Activated CD4-positive, alpha-beta T cell treated with anti-CD3 and anti-CD28 coated beads for 4 hours (primary cell): ENCODE measurements at regions not wholly inside any gene's neighbourhood (a gene's known extent, or its start where the extent isn't known, plus 50 kb on each side); places are given as distances from the start of the nearest gene placed in this dataset.

Experiments
- DNase-seq, 2 donors: peaks; one replicate each; pipeline ENCODE4 v3.0.0-alpha.2; 2020

DNA sequence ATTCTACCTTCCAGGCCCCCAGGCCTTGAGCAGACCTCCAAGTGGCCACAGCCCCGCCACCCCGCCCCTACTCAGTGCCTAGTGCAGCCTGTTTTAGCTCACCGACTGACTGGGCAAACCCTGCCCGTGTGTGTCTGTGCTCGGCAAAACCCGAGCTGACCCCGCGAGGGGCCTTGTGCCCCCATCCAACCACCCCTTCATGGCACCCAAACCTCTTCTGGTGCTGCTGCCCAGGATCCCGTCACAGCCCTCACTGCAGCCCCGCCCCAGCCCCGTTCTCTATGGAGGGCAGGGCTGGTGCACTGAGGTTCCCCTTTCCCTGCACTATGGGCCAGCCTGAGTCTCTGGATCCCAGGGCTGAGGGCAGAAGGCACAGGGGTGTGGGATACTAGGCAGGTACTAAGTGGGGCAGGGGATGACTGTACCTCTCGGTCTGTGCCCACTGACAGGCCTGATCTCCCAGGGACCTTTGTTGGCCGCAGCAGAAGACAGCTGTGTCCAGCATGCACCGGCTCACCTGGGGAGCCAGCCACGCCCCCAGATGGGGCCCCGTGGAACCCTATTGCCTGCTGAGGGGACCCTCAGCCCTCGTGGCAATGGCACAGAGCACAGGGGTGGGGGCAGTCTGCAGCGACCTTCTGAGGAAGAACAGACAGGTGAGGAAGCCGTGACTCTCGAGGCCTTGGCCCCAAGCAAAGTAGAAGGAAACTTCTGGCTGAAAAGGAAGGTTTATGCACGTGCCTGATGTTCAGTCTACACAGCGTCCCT lies 69.9 kb upstream of the OTOS start:
- DNase-seq = no peak

DNA sequence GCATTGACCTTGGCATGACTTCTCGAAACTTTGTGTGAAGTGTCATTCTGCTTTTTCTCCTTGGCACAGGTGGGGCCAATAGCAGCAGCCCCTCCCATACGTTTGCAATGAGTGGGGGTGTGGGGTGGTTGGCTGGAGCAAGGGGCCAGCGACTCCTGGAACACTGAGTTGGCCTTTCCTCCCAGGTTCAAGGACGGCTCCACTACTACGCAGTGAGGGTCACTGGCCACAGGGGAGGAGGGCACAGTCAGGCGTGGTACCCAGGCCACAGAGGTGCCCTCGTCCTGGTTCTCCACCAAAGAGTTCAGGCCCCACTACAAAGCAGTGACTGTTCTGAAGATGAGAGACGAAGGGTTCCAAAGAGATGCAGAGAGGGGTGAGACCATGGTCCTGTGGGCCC lies 70.6 kb upstream of the OTOS start:
- no peak for DNase-seq

DNA sequence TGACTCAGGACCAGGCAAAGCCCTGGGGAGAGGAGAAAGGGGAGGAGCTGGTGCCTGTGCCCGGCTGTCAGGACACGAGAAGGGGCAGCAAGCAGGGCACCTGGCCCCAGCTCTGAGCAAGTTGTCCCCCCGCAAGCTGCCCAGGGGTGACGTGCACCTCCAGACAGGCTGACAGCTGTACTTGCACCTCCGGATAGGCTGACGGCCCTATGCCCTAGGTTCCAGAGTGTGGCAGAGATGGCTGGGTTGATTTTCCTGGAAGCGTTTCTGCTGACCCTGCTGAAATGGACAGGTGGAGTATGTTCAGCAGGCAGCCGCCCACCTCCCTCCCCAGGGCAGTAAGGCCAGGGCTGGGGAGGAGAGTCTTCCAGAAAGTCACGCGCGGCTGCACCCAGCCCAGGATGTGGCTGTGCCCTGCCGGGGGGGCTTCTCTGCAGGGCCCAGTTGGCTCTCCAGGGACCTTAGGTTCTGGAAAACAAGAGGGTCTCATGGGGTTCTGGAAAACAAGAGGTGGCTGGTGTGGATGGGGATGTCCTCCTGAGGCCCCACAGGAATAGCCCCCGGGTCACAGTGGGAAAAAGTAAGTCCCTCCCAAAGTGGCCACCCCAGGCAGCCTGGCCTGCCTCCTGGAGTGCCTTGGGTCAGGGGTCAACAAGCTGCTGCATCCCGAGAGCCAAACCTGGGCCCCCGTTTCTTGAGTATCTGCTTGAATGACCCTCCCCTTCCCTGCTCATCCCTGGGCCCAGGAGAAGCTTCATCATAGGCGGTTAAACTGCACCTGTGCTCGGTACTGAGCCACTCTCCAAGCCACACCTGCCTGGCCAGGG lies 71.4 kb upstream of the OTOS start:
- DNase-seq = no peak

DNA sequence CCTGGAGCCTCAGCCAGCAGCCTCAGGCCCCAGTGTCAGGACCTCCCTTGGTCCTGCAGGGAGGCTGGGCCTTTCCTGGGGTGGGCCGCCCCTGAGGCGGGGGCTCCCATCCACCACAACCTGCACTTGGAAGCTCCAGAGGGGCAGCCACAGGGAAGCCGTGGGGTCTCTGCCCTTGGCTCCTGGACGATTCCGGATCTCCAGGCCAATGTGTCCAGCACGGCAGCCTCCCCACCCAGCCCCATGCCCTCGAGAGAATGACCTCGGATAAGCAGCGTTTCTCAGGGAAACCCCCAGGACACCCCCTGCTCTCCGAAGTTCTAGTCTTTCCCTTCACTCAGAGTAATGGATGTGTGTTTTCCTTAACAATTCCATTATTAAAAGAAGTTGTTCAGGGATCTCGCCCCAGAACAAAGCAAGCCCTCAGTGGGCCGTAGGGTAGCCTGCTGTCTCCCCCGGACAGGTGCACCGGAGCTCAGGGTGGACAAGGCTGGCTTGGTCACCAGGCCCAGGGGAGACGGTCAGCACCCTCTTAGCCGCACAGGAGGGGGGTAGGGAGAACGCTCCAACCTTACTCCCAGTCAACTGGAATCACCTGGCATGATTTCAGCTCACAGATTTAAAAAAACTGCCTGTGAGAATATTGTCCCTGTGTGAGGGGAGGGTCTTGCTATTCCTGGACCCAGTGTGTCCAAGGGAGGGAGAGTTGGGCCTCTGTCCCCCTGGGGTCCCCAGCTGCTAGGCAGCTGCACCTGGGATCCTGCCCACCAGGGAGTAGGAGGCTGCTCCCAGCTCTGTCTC lies 72.2 kb upstream of the OTOS start:
- no peak for DNase-seq

DNA sequence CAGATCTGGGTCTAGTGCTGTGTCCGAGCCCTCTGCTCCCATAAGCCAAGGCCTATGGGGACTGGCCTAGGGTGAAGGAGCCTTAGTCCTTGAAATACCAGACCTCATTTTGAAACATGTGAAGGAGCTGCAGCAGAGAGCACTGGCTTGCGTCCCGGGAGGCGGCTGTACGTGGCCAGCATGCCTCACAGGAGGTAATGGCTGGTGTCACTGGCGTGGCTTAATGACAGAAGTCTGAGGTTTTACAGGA lies 72.7 kb upstream of the OTOS start:
- no peak for DNase-seq

DNA sequence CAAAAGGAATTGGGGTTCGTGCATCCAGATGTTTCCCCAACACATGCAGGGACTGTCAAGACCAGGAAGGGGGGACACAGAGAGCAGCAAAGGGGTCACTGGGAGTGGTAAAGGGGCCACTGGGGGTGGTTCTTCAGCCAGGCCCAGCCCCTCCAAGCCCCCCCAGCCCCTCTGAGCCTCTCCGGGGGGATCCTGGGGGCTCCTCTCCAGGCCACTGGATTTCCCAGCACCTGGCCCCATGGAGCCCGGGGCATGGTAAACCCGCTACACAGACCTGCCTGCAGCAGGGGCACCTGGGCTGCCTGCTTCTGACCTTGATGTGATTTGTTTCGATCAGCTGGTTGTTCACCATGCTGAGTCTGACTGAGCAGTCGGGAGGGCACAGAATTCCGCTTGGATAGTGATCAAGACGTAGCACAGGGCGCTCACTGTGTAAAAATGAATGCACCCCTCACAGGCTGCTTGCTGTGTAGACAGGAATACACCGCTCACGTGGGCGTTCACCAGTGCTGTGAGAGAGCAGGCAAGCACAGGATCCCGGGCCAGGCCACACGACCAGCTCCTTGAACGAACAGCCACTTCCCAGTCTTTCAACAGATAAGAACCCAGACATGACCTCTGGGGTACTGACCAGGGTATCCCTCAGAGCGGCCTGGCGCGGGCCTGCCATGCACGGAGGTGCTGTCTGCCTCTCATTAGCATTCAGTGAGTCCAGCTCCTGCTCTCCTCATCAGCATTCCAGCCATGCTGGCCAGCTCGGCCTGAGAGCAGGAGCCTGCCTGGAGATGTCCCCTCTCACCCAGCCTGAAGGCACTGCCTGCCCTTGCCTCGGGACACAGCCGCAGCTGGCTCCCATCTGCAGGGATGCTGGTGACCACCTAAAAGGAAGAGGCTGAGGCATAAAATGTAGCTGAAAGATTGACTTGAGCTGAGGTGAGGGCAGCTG lies 73.3 kb upstream of the OTOS start:
- no peak for DNase-seq

DNA sequence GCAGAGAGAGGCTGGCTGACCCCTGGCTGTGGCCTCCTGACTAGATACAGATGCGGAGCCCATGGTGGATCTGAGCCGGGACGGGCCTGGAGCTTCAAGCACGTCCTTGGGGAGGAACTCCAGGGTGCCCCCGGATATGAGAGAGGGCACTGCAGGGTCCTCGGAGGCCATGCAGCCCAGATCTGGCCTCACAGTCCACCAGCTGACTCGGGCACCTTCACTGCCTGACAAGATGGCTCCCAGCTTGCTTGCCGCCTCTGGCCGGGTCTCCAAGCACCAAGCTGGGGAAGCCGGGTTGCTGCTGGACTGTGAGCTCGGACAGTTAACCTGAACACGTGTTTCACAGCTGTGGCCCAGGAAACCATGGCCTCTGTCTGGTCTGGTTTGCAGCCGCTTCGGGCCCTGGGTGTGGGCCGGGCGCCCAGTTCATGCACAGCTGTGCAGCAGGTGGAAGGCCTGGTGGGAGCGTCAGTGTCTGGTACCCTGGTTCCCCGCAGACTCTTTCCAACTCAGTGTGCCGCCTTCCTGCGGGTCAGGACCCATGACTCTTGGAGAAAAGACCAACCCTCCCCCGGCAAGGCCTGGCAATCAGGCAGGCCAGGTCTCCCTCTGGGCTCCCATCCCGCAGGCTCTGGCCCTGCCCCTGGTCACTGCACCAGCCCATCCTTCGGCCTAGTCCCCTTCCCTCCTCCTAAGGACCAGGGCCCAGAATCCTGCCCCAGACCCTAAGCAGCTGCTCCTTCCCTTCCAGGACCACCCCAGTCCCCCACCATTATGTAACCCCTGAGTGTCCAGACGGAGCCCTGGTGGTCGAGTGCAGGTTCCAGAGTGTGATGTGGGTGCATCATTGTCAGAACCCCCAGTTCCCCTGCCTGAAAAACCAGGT lies 74.6 kb upstream of the OTOS start:
- no peak for DNase-seq

DNA sequence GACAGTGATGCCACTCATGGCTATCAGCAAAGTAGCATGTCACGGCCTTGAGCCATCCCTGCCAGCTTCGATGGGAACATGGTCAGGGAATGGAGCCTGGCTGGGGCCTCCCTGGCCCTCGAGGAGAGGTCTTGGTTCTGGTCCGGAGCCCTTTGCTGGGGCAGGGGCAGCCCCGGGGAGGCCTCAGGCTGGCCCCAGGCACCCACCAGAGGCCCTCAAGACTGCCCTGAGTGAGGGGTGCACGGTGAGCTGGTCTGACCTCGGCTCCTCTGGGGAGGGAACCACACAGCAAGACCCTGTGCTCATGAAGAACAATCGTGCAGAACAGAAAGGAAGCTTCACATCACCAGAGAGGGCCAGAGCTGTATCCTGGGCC lies 75.2 kb upstream of the OTOS start:
- no peak for DNase-seq

DNA sequence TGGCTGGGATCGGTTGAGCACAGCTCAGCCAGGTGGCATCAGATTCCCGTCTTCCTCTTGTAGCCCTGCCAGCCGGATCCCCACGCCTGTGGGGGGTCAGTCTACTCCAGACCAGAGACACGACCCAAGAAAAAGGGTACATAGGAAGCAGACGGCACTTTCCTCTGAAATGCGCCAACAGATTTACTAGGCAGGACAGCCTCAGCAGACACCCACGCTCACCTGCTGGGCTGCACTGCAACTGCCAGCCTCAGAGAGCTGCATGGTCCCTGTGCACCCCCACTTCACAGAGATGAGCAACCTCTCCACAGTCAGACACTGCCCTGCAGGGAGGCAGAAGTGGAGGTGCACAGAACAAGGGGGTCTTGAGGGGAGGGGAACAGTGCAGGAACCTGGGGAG lies 75.7 kb upstream of the OTOS start:
- DNase-seq = no peak

DNA sequence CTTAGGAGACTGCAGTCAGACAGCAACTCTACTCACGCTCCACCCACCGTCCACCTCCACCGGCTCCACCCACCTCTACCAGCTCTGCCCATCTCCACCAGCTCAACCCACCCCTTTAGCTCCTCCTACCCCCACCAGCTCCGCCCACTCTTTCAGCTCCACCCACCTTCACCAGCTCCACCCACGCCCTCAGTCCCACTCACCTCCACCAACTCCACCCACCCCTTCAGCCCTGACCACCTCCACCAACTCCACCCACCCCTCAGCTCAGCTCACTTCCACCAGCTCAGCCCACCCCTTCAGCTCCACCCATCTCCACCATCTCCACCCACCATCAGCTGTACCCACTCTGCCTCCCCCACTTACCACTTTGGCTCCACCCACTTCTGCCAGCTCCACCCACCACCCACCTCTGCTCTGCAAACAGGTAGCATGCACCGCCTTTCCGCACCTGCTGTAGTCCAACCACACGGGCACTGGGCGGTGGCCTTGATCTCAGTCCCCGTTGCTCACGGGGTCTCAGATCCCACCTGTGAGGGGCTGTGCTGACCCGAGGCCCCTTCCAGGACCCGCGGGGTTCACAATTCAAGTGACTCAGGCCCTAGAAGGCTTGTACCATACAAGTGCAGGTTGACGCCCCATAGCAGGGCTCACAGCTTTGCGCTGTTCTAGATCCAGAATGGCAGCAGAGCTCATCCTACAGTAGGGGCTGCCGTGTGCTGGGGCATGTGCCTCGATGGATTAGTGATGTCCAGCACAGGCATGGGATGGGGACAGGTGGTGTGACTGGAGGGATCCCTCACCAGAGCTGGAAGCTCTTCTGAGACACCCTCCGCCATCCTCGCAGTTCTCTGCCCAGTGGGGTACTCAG lies 77.2 kb upstream of the OTOS start:
- peak in 1 of 2 donors; percentile 14 for DNase-seq

DNA sequence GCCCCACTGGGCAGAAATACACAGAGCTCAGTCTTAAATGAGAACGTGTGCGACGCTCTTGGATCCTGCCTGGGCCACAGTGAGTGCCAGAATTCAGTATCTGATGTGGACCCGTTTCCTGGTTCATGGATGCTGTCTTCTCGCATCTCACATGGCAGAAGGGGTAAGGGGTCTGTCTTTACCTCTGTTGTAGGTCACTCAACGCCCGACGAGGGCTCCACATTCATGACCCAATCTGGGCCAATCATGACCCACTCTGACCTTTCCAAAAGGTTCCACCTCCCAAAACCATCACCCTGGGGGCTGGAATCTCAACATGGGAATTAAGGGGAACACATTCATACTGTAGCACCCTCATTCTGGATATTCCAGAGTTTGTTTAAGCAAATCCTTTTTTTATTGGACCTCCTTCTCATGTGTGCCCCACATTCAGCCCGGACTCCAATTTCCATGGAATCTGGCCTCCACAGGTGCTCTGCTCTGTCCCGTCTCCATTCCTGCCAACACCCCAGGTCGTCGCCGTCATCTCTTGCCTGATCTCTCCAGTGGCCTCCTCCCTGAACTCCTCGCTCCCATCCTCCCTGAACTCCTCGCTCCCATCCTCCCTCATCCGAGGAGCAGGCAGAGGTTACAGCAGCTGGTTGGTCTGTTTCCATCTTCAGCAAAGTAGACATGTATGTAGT lies 78.9 kb upstream of the OTOS start:
- no peak for DNase-seq

DNA sequence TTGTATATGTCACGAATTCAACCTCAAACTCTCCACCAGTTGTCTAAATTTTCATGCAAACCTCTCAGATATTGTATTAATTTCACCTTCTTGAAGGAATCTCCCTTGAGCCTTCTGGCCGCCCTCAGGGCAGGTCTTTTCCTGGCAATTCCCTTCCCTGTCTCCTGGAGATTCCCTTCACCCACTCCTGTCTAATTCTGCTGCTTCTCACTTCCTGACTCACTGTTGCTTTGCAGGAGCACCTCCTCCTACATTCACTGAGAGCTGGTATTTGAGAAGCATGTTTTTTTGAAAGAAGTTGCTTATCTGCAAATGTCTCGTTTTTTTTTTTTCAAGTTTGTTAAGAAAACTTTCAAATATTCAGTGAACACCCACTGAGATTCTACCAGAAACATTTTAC lies 79.9 kb upstream of the OTOS start:
- no peak for DNase-seq

DNA sequence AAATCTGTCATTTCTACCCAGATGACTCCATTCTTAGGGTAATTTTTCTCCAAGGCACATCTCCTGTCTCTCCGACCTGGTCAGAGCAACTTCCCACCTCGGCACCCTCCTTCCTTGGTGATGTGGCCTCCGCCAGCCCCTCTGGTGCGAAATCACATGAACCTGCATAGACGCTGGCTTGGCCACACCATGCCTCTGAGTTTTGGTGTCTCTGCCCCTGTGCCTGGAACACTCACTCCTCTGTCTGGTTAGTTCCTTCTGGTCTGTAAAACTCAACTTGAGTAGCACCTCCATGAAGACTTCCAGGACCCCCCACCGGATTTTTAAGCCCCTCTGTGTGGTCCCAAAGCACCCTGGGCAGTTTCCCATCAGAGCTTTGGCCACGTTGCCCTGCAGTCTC lies 83.2 kb upstream of the OTOS start:
- DNase-seq = no peak

DNA sequence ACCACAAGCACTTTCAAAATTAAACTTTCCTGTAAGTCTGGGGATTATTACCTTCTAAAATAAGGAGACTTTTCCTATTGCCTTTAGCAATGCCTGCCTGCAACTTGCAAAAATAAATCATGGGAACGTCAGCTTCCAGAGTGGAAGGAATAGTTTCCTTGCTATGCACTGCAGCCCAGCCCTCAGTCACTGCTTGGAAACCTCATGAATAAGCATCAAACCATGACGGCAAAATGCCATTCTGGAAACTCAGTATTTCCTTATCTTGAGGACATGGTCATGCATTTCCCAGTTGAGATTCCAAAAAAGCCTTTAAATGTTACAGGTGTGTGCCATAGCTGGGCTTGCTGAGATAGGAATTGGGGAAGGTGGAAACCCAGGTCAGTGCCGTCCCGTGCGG lies 84.2 kb upstream of the OTOS start:
- DNase-seq = no peak

DNA sequence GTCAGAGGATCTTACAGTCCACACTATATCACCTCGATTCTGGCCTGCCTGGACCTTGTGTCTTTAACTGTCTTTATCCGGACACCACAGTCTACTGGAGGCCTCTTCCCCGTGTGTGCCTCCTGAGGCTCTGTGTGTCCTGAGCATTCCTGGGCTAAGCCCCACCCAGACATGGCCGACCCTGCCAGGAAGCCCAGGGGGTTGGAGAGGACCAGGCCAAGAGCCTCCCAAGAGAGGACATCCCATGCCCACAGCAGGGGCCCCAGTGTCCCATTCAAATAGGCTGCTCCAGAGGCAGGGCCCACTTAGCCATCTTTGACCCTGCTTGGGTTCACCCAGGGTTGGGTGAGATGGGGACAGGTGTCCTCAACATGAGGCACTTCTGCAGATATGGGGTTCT lies 84.7 kb upstream of the OTOS start:
- no peak for DNase-seq

DNA sequence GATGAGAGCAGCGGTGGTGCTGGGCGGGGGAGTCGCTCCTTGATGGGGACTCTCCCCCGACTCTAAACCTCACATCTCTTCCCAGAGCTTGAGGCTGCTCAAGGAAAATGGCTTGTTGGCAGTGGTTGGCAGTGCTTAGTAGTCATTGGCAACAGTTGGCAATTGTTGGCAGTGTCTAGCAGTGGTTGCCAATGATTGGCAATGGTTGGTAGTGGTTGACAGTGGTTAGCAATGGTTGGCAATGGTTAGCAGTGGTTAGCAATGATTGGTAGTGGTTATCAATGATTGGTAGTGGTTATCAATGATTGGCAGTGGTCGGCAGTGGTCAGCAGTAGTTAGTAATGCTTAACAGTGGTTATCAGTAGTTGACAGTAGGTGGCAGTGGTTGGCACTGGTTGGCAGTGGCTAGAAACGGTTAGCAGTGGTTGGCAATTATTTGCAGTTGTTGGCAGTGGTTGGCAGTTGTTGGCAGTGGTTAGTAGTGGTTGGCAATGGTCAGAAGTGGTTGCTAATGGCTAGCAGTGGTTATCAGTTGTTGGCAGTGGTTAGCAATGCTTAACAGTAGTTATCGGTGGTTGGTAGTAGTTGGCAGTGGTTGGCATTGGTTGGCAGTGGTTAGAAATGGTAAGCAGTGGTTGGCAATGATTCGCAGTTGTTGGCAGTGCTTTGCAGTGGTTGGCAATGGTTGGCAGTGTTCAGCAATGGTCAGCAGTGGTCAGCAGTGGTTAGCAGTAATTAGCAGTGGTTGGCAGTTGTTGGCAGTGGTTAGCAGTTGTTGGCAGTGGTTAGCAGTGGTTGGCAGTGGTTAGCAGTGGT lies 85.4 kb upstream of the OTOS start:
- DNase-seq = no peak

DNA sequence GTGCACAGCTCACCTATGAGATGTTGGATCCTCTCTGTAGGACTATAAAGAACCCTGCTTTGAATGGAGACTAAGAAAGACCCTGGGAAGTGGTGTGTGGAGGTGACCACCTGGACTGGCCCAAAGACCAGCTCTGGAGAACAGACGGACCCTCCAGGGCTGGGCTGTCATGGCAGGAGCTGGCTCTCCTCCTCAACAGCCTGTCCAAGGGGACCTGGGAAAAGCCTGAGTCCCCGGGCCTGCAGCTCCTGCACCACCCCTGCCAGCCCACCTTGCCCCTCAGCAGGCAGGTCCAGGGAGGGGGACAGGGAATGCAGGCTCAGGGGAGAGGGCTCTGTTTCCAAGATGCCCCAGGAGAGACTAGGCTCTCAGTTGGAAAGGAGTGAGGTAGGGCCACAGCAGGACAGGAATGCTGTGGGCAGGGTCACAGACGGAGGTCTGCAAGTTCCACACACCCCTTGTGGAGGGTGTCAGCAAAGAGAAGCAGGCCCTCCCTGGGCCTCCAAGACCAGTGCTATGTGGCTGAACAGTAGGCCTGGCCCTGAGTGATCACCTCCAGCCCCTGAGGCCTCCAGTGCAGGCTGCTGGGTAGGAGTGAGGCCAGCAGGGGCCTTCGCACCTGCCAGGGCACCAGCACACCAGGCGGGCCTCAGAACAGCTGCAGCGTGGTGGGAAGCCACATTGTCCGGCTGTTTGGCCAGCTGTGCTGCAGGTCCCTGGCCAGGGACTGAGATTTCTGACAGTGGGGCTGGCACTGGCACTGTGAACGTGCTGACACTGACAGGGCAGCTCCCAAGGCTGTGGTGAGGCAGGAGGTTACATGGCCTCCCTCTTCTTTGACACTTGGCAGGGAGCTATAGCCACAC lies 86.4 kb upstream of the OTOS start:
- no peak for DNase-seq
